HG03175 (cell line): ENCODE measurements at regions not wholly inside any gene's neighbourhood (a gene's known extent, or its start where the extent isn't known, plus 50 kb on each side); places are given as distances from the start of the nearest gene placed in this dataset.
"Not testable (repeated sequence)": the region's sequence is repeated elsewhere in the genome, so short reads cannot be mapped to it uniquely, and the experiment has no call there.

Experiments
- ATAC-seq: cut with Tn5 transposase; IDR thresholded peaks from one replicate; pipeline ENCODE4 v1.9.1; 2021; ENCODE audit warnings: mild to moderate bottlenecking, moderate library complexity; ENCODE audit not compliant: unreplicated experiment

DNA sequence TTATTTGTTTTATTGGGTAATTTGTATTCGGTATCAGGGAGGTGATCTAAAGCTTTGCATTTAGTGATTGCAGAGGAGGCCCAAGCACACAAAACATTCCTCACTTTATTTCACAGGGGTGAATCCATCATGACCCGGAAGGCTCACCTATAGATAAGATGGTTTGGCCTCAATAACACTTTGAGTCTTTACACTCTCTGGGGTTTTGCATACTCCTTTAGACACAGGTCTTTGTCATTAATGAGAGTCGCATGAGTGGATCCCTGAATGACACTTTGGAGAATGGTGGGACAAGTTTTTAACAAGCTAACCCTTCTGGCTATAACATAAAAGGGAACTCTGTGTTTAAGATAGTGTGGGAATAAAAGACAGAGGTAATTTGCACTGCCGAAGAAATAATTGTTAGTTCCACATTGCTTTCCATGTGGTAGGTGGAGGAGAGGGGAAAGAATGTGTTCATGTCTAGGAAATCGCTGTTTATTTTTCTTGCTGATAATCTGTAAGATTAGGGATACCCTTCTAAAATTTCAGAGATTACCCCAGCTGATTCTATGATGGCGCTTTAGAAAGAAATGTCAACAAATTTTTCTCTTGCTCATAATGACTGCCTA is 455.8 kb downstream of the TFEC start:
- no peak for ATAC-seq

DNA sequence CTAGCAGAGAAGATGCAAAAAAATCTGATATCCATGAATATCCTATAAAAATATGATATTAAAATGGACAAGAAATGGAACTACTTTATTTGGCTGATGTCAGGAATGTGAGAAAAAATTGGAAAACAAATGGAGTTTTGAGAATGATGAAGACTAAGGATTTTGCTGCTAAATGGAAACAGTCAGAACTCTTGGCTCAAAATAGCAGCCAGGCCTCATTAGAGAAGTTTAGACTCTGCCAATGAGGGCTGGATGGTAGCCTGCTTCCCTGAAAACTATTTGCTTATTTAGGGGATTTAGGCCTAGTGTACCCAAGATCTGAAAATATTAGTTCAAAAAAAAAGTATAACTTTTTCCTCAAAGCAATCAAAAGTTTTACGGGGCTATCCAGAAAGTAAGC is 458.5 kb downstream of the TFEC start:
- ATAC-seq = no peak

GRCh38 chr7:115561335-115562110 is 469.0 kb downstream of the TFEC start:
- no peak for ATAC-seq

- ATAC-seq = no peak
These were observed 470.7 kb downstream of the TFEC start for GRCh38 chr7:115559877-115560276.

DNA sequence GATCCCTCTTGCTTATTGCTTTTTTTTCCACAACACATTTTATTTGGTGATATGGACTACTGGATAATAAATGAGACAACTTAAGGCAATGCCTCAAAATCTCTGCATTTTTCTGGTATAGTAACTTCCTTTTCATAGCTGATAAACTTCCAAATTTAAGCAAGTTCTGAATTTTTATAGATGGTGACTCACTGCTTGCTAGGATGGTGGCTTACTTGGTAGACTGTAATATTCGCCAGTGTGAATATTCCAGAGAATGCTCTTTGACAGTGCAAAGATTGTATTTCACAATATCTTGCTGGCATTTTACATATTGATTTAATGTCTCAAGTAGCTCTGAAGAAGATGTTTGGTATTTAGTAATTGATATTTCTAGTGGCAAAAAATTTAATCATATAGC is 472.4 kb downstream of the TFEC start:
- ATAC-seq = no peak

GRCh38 chr7:115557296-115557695 is 473.3 kb downstream of the TFEC start:
- not testable (repeated sequence) for ATAC-seq

DNA sequence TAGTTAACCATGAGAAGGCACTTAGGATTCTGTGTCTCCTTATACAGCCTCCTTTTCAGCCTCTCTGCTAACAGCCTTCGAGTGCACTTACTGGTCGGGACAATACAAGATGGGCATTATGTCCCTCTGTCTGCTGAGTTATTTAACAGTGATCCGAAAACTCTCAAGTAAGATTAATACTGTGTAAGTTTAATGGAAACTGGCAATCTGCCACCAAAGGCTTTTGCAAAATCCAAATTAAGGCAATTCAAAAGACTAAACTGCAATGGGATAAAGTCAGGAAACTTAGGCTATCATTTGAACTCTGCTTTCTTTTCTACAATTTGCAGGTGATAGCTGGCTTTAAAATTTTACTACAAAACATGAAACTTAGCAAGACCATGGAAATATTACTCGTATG is 477.8 kb downstream of the TFEC start:
- ATAC-seq = no peak

DNA sequence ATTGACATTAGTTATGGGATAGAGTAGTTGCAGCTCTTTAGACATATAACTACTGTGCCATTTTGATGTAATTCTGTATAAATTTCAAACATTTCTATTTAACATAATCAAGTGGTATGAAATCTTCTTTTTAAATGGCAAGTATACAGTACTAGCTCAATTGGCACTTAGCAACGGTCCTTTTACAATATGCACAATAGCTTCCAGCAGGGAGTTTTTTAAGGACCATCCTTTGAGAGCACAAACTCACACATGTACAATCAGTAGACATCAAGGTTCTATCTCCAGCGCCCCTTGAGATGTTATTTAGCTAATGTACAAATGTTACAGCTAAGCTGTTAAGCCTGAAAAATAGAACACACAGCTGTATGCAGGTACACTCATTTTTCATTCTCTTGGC is 480.7 kb downstream of the TFEC start:
- no peak for ATAC-seq

GRCh38 chr7:115548756-115549155 is 481.8 kb downstream of the TFEC start:
- ATAC-seq = no peak

GRCh38 chr7:115546790-115547189 is 483.8 kb downstream of the TFEC start:
- no peak for ATAC-seq

GRCh38 chr7:115533785-115534184 is 496.8 kb downstream of the TFEC start:
- no peak for ATAC-seq

DNA sequence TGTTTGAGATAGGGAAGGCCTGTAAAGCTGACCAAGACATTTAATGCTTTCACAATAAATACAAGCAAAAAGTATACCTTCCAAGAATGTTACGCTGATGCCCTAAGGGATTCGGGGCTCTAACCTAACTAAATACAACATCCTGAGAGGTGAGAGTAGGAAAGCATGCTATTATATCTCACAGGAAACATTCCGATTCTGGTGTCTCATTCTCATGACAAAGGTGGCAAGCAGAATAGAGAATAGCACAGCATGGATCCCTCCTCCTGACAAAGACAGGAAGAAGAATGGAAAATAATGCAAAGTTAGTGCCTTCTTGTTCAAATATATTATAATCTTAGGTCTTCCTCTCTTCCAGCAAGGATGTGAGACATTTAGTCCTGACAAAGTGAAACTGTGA is 504.3 kb downstream of the TFEC start:
- ATAC-seq = no peak

DNA sequence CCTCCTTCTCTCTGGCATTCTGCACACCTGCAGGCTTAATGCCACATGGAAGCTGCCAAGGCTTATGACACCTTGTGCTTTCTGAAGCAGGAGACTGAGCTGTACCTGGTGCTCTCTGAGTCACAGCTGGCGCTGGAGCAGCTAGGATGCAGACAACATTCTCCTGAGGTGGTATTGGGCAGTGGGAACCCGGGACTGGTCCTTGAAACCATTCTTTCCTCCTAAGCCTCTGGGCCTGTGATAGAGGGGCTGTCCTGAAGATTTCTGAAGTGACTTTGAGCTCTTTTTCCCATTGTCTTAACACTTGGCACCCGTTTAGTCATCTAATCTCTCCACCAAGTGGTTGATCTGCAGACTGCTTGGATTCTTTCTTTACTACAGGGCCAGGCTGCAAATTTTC is 508.4 kb downstream of the TFEC start:
- ATAC-seq = no peak

DNA sequence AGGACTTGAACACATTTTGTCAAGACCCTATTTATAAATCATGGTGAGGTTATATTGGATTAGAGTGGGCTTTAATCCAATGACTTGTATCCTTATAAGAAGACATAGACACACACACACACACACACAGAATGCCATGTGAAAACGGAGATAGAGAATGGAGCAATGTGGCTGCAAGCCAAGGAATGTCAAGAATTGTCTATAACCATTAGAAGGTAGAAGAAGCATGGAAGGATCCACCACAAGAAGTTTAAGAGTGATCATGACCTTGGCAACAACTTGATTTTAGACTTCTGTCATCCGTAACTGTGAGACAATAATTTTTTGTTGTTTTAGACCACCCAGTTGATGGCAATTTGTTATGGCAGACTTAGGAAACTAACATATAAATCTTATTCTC is 514.2 kb downstream of the TFEC start:
- ATAC-seq = no peak

GRCh38 chr7:115511330-115511729 is 519.2 kb downstream of the TFEC start:
- no peak for ATAC-seq

GRCh38 chr7:115505136-115505535 is 525.4 kb downstream of the TFEC start:
- ATAC-seq = no peak

DNA sequence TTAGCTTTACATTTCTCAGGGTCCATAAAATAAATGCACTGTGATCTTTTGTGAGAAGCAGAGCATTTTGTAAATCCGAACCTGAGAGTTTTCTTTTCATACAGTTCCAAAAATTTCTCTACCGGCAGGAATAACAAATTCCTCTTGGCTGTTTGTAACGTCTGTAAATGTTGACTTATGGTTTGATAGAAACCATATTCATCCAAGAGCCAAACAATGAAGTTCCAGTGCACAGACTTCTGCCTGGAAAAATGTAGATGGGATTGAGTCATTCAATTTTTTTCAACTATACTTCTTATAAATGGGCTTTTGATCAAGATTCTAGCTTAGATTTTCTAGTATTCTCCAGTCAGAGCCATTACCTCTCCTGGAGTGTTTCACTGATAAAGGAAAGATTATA is 530.6 kb downstream of the TFEC start:
- ATAC-seq = no peak

- ATAC-seq = no peak
These were observed 534.6 kb downstream of the TFEC start for GRCh38 chr7:115496006-115496405.

GRCh38 chr7:115494529-115495147 is 535.9 kb downstream of the TFEC start:
- ATAC-seq = no peak

DNA sequence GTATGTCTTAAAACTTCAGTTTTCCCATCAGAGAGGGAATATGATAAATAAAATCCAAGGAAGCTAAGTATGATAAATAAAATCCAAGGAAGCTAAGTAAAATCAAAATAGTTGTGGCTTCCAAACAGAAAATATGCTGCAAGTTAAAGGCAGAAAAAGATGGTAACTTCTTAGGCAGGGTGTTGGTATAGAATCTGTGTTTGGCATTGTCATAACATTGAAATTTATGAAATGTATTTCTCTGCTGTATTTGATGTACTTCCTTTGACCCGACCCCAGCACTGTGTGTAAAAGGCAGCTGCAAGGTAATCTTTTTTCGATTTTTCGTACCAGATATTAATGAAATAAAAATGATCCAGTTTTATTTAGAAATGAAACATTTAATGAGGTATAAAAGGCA is 537.2 kb downstream of the TFEC start:
- ATAC-seq = no peak

DNA sequence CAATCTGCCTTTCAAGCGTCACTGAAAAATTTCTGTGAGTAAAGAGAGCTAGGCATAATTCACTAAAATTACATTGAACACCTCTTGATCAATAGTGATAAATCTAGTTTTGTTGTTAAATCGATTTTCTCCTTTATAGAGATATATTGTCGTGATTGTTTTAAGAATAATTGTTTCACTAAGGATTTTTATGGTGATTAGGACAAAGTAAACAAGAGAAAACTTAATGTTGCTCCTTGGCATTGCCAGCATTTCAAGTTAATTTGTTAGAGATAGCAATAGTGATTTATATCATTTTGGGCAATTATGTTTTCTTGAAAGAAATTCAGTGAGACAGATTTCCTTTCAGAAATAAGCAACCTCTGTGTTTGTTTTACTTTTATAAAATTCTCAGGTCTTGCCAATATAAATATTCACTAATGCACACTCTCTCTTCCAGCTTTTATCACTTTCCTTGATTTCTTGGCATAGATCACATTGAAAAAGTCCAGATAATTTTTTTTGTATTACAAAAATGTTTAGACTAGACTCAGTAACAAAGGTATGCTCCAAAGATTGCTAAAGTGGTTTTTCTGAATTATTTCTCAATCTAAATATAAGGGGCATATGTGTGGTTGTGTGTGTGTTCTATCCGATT is 538.7 kb downstream of the TFEC start:
- ATAC-seq = no peak

- ATAC-seq = no peak
These were observed 551.1 kb downstream of the TFEC start for GRCh38 chr7:115479448-115479847.
